ENCODE measurements at regions not wholly inside any gene's neighbourhood (a gene's known extent, or its start where the extent isn't known, plus 50 kb on each side); places are given as distances from the start of the nearest gene placed in this dataset.

DNA sequence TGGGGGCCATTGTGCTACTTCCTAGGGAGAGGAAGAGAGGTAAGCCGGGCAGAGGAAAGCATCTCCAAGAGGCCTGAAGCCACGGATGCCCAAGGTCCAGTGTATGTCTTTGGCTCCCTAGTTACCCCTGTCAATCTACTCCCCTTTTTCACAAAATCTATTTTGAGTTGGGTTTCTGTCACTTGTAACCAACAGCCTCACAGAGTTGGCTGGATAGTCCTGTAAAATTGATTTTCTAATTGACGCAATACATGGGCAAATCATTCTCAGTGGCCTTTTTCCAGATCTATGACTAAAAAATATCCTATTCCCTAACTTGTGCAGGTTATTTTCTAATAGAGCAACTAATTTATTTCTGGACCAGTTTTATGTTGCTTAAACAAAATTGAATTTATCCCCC, 168.4 kb downstream of the IRS1 start:
- TF ChIP-seq POLR2AphosphoS5 (IDR thresholded peaks at IDR 0.05) (no peak), CTCF (IDR thresholded peaks at IDR 0.05) (no peak), POLR2A (IDR thresholded peaks at IDR 0.05) (no peak)
